Left renal pelvis (tissue), 4 donors: ENCODE measurements at regions not wholly inside any gene's neighbourhood (a gene's known extent, or its start where the extent isn't known, plus 50 kb on each side); places are given as distances from the start of the nearest gene placed in this dataset.
"Not testable (repeated sequence)": the region's sequence is repeated elsewhere in the genome, so short reads cannot be mapped to it uniquely, and the experiment has no call there.

ENCODE experiments used
- DNase-seq, 4 donors: peaks; one replicate each; pipeline ENCODE4 v3.0.0-alpha.2; 2013; ENCODE audit warnings: low read depth in 4 of 4, low spot score in 3 of 4

DNA sequence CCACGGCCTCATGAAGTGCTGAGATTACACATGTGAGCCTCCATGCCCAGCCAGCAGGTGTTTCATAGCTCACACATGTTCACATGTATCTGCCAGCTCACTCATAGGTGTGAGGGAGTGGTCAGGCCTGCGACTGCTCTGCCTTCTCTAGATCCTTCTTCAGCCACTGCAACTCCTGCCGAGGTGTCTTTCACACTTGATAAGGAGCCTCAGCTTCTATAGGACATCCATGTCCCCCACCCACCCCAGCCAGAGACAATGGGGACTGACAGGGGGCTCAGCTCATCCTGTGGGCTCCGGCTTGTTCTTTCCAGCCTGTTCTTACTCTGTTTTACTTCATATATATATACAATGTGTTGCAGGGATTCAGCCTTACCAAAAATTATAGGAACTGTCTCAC lies 286.5 kb upstream of the MGAT5 start:
- no peak for DNase-seq

DNA sequence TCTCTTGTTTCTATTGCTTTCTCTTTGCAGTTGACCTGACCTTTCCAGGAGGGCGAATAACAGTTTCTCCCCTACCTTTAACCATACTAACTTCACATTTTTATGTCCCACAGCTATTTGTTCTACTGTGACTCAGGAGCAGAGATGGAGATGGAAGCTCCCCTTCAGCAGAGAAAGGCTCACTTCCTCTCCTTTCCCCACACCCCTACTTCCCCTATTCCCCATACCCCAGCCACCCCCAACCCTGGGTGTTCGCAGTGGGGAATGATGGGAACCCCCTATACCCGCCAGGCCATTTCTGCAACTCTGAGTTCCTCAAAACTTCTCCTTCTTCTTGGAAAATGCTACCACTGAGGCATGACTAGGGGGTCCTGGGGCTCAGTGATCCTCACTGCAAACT lies 285.4 kb upstream of the MGAT5 start:
- no peak for DNase-seq

DNA sequence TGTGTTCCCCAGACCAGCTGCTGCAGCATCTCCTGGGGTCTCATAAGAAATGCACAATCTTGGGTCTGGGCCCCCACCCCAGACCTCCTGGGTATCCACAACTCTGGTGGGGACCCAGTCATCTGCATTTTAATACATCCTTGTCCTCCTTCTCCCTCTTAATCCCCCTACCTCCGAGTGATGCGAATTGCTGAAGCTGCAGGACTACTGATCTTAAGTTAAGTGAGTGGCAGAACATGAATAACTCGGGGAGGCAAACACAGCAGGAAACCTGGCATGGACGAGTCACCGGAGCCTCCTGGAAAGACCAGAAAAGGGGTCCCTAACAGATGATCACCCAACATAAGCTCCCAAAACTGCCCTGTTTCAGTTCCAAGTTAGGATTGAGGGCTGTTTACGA lies 283.2 kb upstream of the MGAT5 start:
- DNase-seq: no peak

DNA sequence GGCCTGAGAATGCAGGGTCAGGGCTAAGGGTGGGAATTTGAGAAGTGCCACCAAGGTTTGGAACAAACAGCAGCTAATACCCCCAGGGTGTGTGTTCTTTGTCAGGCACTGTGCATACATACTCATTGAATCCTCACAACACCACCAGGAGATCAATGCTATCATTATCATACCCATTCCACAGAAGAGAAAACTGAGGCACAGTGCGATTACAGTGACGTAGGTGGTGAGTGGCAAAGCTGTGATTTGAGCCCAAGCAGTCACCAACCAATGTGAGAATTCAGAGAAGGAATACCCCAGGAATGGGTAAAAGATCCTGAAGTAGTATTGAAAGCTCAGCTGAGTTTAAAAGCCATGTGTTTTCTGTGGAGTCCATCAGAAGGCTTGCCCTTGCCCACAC lies 281.6 kb upstream of the MGAT5 start:
- DNase-seq: no peak

DNA sequence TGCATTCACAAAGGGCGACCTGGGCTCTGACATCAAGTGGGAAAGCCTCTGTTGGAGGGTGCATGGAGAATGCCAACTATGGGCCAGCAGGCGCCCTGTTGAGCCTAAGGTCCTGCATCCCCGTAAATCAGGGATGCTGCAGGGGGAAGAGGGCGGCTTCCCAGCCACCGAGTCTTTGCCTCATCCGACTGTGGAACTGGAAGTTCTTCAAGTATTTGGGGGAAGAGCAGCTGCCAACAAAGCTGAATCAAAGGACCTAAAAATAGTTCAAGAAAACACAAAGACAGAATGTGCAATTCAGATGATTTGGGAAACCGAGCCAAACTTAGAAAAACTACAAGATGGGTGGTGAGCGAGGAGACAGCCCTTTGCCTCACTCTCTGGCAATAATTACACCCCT lies 281.1 kb upstream of the MGAT5 start:
- no peak for DNase-seq

DNA sequence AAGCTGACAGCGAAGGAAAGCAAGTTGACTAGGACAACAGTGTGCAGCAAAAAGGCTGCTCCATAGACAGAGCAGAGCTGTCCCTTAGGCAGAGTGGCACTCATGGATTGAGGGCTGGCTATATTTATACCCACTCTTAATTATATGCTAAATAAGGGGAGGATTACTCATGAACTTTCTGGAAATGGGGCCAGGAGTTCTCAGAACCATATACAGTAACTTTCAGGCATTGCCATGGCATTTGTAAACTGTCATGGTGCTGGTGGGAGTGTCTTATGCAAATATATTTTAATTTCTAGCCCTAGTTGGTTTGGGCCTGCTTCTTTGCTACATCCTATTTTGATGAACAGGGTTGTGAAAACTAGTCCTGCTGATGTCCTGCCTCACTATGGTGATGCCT lies 279.5 kb upstream of the MGAT5 start:
- no peak for DNase-seq

DNA sequence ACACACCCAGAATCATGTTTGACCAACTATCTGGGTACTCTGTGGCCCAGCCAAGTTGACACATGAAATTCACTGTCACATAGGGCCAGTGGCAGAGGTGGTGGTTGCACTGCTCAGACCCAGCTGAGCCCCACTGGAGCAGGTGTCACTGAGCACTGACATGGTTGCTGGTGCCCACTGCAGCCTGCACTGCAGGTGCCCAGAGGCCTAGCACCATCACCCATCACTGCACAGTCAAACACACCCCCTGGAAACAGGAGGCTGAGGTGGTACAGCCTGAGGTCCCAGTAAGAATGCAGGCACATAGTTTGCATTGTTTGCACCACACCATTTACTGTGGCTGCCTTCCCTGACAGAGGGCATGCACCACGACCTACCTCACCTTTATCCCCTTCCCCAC lies 278.7 kb upstream of the MGAT5 start:
- DNase-seq: no peak

DNA sequence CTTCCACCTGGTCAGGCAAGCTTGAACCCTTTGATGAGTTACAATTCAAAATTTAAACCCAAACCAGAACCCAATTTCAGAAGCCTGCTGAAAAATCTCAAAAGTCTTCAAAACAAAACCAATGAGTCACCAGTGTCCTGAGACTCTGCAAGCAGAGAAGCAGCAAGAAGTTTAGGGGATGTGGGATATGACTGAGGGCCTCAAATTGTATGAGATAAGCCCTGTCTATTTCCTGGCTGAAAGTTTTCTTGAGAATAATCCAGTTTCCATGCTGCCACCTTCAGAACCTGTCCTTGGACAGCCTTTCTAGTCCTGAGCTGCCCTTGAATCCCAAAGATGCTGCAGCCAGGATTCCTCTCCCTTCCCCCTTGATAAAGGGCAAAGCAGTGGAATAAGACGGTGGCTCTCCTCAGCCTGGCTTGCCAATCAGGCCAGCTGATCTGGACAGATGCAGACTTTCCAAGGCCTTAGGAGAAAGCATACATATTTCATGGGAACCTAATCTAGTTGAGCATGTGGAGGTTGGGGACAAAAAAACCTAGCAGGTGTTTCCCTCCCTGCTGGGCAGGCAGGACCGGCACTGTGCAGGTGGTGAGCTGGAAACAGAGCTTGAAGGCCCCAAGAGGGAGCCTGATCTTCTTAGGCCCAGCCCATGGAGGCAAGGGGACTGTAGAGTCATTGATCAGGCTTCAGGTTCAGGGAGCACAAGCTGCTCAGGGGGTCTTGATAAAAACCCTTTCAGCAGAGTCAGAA lies 278.0 kb upstream of the MGAT5 start:
- no peak for DNase-seq

DNA sequence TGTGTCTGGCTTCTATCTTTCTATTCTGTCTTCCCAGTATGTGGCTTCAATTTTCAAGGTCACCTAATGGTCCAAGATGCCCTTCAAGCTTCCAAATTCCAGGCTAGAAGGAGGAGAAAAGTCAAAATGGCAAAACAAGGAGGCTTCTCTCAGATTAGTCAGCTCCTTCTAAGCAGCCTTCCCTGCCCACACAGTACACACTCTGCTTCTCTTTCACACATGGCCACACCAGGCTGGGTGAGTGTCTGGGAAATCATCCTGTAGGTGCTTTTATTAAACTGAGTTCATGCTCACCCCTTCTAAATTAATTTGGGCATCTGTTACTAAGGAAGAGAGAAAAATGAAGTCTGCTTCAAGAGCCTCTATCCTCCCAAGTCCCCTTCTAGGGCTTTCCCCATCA lies 277.2 kb upstream of the MGAT5 start:
- DNase-seq: no peak

DNA sequence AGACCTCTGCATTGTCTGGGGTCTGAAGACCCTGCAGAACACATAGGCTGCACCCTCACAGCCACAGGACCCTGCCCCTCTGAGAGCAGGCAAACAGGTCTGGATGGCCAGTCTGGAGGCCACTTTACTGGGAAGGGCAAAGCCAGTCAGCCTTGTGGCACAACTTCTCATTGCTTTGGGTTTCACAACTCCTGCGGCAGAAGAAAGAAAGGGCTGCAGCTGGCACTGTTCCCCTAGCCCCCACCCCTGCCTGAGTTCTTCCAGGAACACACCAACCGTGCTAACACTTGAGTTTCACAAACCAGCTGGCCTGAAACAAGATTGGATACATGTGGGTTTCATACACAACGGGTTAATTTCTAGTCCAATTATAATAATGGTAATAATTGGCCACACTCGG lies 276.5 kb upstream of the MGAT5 start:
- DNase-seq: no peak

DNA sequence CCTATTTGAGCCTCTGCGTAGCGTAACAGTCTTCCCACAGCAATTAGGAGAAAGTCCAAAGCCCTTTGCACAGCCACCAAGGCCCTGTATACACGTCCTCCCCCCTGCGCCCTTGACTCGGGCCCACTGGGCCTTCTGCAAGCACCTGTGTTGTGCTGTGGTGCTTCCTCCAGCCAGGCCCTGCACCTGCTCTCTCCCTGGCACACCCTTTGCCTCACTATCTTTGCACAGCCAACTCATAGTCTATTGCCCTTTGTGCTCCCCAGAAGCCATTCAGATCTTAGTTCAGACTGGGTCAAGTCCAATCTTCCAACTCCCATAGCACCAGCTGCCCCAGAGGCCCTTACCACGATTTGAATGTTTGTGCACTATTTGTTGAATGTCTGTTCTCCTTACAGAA lies 271.6 kb upstream of the MGAT5 start:
- no peak for DNase-seq

DNA sequence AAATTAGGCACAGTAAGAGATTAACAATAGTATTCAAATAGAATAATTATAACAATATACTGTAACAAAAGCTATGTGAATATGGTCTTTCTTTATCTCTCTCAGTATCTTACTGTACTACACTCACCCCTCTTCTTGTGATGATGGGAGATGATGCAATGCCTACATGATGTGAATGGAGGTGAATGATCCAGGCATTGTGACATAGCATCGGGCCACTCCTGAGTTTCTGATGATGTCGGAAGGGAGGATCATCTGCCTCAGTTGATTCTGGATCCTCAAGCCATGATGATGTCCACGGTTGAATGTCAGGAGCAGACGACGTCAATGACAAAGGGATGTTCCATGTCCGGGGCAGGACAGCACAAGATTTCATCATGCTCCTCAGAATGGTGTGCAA lies 268.3 kb upstream of the MGAT5 start:
- DNase-seq: no peak

DNA sequence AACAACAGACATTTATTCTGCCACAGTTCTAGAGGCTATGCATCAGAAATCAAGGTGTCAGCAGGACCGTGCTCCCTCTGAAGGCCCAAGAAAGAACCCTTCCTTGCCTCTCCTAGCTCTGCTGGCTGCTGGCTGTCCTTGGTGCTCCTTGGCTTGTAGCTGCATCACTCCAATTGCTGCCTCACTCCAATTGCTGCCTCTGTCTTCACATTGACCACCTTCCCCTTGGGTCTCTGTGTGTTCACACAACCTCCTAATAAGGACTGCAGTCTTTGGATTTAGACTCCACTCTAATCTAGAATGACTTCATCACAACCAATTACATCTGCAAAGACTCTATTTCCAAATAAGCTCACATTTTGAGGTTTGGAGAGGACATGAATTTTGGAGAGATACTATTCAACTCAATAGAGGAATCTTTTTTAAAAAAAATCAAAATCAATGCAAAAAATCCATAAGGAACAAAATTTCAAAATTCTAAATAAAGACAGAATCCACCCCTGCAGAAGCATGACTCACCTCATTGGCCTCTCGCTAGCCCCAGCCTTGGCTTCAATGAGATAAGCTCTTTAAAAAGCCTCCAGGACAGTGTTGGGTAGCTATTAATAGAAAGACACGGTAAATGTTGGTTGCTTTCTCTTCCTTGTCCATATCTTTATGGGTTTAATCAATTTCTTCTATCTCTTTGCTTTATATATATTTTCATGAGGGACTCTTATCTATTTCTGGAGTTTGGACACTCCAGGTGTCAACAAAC lies 267.6 kb upstream of the MGAT5 start:
- no peak for DNase-seq

DNA sequence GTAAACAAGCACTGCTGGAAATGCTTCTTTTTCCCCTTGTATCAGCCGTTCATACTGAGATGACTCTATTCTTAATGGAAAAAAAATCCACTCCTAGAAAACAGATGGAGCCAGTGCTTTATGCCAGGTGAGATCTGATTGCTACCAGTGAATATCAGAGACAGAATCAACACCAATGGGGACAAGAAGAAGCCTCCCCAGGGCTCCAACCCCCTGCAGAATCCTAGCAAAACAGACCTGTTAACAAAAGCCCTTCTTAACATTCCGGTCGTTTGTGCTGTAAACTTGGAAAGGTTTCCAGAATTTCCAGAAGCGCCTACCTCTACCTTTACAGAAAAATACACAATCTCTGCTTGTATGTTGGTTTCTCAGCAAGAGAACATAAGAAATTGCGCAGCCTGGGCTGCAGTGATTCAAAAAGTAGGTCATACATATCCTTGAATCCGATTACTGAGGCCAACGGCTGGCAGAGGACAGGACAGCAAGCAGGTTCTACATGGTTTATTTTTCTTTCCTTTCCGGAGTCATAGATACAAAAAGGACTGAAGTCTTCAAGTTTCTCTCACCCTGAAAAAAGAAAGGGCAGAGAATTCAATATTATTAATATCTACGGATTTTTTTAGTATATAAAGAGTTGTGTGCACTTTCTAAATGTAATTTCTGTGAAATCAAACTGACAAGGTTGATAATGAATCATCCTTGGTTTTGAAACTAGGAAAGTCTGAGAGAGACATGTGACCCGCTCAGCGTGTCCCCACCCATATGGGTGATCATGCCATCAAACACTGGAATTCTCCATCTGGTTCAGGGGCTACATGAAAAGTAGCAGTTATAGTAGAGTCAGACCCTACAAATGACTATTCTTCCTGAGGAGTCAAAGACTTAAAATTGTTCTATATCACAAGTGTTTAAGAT lies 266.7 kb upstream of the MGAT5 start:
- no peak for DNase-seq

DNA sequence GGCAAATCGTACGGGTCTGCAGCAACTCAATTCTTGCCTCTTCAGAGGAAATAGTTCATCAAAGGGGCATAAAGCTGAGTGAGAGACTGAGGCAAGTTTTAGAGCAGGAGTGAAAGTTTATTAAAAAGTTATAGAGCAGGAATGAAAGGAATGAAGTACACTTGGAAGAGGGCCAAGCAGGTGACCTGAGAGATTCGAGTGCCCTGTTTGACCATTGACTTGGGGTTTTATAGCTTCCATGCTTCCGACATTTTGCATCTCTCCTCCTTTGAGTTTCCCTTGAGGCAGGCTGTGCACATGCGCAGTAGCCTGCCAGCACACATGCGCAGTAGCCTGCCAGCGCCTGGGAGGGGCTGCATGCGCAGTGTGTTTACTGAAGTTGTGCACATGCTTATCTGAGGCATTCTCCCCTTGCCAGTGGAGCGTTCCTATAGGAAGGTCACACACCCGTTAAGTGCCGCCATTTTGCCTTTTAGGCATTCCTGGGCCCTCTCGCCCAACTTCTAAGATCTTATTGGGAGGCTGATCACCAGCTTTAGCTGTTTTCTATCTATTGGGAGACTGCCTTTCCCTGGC lies 265.5 kb upstream of the MGAT5 start:
- no peak for DNase-seq

DNA sequence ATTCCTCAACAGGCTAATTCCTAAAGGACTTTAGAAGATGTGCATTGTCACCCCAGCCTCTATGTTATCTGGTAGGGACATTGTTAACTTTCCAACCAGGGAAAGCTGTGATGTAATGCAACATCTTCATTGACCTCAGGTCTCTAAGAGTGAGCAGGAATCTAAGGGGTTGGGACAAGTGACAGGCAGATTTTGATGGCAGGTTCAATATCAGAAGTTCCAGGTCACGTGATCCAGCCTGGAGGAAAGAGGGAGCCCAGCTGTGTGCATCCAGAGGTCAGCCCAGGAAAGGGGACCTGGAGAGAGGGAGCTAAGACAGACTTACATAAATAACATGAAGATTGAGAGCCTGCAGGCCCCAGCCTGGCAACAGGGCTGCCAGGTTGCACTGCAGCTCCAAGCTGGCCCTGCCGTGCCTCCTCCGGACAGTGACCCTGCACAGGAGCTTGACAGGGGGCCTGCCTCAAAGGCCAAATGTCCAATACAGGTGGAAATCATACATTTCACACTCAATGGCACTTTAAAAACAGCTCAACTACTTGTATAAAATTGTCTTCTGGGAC lies 262.2 kb upstream of the MGAT5 start:
- no peak for DNase-seq

DNA sequence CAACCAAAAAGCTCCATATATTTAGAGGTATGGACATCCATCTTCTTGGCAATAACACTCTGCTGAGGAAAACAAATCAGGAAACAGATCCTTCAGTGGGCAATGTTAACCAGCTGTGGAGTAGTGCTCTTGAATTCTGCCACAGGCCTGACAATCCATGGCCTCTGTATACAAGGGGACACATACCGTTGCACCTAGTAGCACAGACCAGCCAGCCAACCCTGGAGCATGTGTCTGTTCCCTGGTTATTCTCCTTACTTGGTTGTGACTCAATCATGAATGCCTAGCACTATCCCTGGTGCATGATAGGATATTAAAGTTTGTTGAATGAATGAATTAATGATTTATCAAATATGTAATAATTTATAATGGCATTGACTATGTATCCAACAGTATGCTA lies 261.4 kb upstream of the MGAT5 start:
- no peak for DNase-seq

DNA sequence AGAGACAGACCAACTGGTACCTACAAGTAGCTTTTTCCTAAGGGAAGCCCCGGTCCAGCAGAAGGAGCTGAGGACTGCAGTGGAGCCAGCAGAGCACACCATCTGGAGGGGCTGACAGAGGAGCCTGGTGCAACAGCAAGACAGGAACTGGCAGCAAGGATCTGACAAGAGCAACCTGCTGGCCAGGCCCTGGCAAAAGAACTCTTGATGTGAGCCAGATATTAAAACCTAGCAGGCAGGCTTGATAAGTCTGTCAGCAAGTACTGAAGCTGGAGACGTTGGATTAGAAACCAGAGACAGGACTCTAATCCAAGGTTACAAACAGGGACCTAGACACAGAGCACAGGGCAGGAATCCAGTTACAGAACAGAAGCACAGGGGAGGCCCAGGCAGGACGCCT lies 260.7 kb upstream of the MGAT5 start:
- DNase-seq: no peak

DNA sequence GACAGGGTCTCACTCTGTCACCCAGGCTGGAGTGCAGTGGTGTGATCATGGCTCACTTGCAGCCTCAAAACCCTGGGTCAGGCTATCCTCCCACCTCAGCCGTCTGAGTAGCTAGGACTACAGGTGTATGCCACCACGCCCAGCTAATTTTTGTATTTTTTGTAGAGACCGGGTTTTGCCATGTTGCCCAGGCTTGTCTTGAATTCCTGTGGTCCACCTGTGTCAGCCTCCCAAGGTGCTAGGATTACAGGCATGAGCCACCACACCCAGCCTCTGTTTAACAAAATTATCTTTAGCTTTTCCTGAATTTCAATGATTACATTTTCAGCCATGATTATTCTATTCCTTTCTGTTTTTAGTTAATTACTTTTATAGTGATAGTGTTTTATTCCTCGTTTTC lies 255.1 kb upstream of the MGAT5 start:
- DNase-seq: not testable (repeated sequence)

DNA sequence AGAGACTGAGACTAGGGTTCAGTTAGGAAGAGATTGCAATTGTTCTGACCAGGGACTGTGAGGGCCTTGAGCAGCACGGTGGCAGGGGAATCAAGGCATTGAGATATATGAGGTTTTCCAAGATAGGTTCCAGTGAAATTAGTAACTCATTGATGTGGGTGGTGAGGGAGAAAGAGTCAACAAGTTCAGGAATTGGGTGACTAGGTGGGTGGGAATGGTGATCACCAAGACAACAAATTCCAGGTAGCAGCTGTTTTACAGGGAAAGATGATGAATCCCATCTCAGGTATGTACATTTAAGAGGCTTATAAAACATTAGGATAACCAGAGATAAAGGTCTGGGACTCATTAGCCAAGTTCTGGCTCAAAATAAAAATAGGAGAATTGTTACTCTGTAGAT lies 251.5 kb upstream of the MGAT5 start:
- no peak for DNase-seq

DNA sequence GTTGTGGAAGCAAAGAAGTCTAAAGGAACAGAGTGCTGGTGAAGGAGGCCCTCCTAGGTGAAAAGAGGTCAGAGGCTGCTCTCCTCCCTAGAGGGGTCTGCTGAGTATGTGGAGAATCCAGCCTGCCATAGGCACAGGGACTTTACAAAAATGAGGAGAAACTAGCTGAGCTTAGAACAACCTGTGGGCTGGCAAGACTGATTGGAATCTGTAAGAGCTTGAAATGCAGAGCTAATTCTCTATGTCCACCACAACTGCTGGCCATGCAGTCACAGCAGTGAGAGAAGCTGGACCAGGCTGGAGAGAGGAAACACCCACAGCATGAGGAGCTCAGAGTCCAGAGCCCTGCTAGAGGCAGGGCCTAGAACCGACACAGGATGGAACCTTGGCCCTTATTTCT lies 251.0 kb upstream of the MGAT5 start:
- no peak for DNase-seq
